ENCODE measurements at regions not wholly inside any gene's neighbourhood (a gene's known extent, or its start where the extent isn't known, plus 50 kb on each side); places are given as distances from the start of the nearest gene placed in this dataset.

GRCh38 chr18:31232013-31232412 lies 69.4 kb upstream of the DSC1 start:
- H3K27ac ChIP-seq (ENCODE audit: low read depth, low read length, poor library complexity, severe bottlenecking) = no peak overlapping the region
- POLR2A ChIA-PET = no interaction called here
- no peak for TF ChIP-seq CTCF (conservative IDR thresholded peaks at IDR 0.05; ENCODE audit: low read length)
- TF ChIP-seq EZH2phosphoT487 (IDR thresholded peaks at IDR 0.05; ENCODE audit: borderline replicate concordance, low read depth, low read length) = no peak

GRCh38 chr18:31232775-31233424 lies 70.2 kb upstream of the DSC1 start:
- CTCF ChIA-PET (ENCODE audit: unreplicated experiment) = no interaction called here
- no peaks in the 10 kb centered on the region for H3K36me3 ChIP-seq (ENCODE audit: insufficient read depth, low read length)
- POLR2A ChIA-PET = no interaction called here
- TF ChIP-seq EZH2phosphoT487 (IDR thresholded peaks at IDR 0.05; ENCODE audit: borderline replicate concordance, low read depth, low read length) (no peak), CTCF (conservative IDR thresholded peaks at IDR 0.05; ENCODE audit: low read length) (no peak)
- H3K9me2 ChIP-seq (ENCODE audit: insufficient read depth, low read length) = no peaks in the 10 kb centered on the region
- no peaks in the 10 kb centered on the region for H3K9me3 ChIP-seq (ENCODE audit: low read length)
- H3K4me2 ChIP-seq (ENCODE audit: low read length) = no peak overlapping the region
- H2AFZ ChIP-seq (ENCODE audit: low read length) = no peak overlapping the region
- DNase-seq (ENCODE audit: low spot score) = no peak
- no TSS peak for BruUV-seq (replicated peaks)
- H3K4me1 ChIP-seq (ENCODE audit: insufficient read depth, low read length, poor library complexity, severe bottlenecking) = no peaks in the 10 kb centered on the region
- no peak overlapping the region for H3K4me3 ChIP-seq (ENCODE audit: low read depth, low read length, poor library complexity, severe bottlenecking)
- no peaks in the 10 kb centered on the region for H4K20me1 ChIP-seq (ENCODE audit: insufficient read depth, low read length)
- no peak overlapping the region for H3K27ac ChIP-seq (ENCODE audit: low read depth, low read length, poor library complexity, severe bottlenecking)
- intact Hi-C loops (cut with micrococcal nuclease; ENCODE audit: unreplicated experiment) = no loop called here
- no peaks in the 10 kb centered on the region for H3K79me2 ChIP-seq (ENCODE audit: insufficient read depth, low read depth, low read length)

More at GRCh38 chr18:31232013-31232412, 69.4 kb upstream of the DSC1 start:
- Histone ChIP-seq H3K9me2 (ENCODE audit: insufficient read depth, low read length) (no peaks in the 10 kb centered on the region), H2AFZ (ENCODE audit: low read length) (no peak overlapping the region), H3K9me3 (ENCODE audit: low read length) (no peaks in the 10 kb centered on the region), H3K36me3 (ENCODE audit: insufficient read depth, low read length) (no peaks in the 10 kb centered on the region), H3K4me1 (ENCODE audit: insufficient read depth, low read length, poor library complexity, severe bottlenecking) (no peaks in the 10 kb centered on the region), H3K79me2 (ENCODE audit: insufficient read depth, low read depth, low read length) (no peaks in the 10 kb centered on the region), H3K4me2 (ENCODE audit: low read length) (no peak overlapping the region), H4K20me1 (ENCODE audit: insufficient read depth, low read length) (no peaks in the 10 kb centered on the region), H3K4me3 (ENCODE audit: low read depth, low read length, poor library complexity, severe bottlenecking) (no peak overlapping the region)
- CTCF ChIA-PET (ENCODE audit: unreplicated experiment) = no interaction called here
- intact Hi-C loops (cut with micrococcal nuclease; ENCODE audit: unreplicated experiment) = no loop called here
- no peak for DNase-seq (ENCODE audit: low spot score)
- BruUV-seq (replicated peaks) = no TSS peak

GRCh38 chr18:31233621-31234275 lies 71.1 kb upstream of the DSC1 start:
- no peaks in the 10 kb centered on the region for H3K36me3 ChIP-seq (ENCODE audit: insufficient read depth, low read length)
- no peaks in the 10 kb centered on the region for H3K4me1 ChIP-seq (ENCODE audit: insufficient read depth, low read length, poor library complexity, severe bottlenecking)
- no peaks in the 10 kb centered on the region for H3K79me2 ChIP-seq (ENCODE audit: insufficient read depth, low read depth, low read length)
- no peaks in the 10 kb centered on the region for H3K9me2 ChIP-seq (ENCODE audit: insufficient read depth, low read length)
- H3K4me2 ChIP-seq (ENCODE audit: low read length) = no peak overlapping the region
- intact Hi-C loops (cut with micrococcal nuclease; ENCODE audit: unreplicated experiment) = no loop called here
- no peak overlapping the region for H3K27ac ChIP-seq (ENCODE audit: low read depth, low read length, poor library complexity, severe bottlenecking)
- no peaks in the 10 kb centered on the region for H4K20me1 ChIP-seq (ENCODE audit: insufficient read depth, low read length)
- no peaks in the 10 kb centered on the region for H3K9me3 ChIP-seq (ENCODE audit: low read length)
- CTCF ChIA-PET (ENCODE audit: unreplicated experiment) = no interaction called here
- DNase-seq (ENCODE audit: low spot score) = no peak
- no TSS peak for BruUV-seq (replicated peaks)
- no peak overlapping the region for H3K4me3 ChIP-seq (ENCODE audit: low read depth, low read length, poor library complexity, severe bottlenecking)
- no peak overlapping the region for H2AFZ ChIP-seq (ENCODE audit: low read length)
- TF ChIP-seq EZH2phosphoT487 (IDR thresholded peaks at IDR 0.05; ENCODE audit: borderline replicate concordance, low read depth, low read length) (no peak), CTCF (conservative IDR thresholded peaks at IDR 0.05; ENCODE audit: low read length) (no peak)
- POLR2A ChIA-PET = no interaction called here
